SW480 (cell line): ENCODE measurements at regions not wholly inside any gene's neighbourhood (a gene's known extent, or its start where the extent isn't known, plus 50 kb on each side); places are given as distances from the start of the nearest gene placed in this dataset.
A peak's percentile ranks its signal among the peaks of the same experiment; 100 is the strongest.
"Not testable (repeated sequence)": the region's sequence is repeated elsewhere in the genome, so short reads cannot be mapped to it uniquely, and the experiment has no call there.

ENCODE experiments used
- DNase-seq: peaks from one replicate; pipeline ENCODE4 v3.0.0-alpha.2; 2016; ENCODE audit warnings: low spot score

- no peak for DNase-seq
Measured at GRCh38 chr14:53286301-53286700, 133.2 kb upstream of the DDHD1 start.

GRCh38 chr14:53285821-53286220 lies 132.7 kb upstream of the DDHD1 start:
- DNase-seq = no peak

GRCh38 chr14:53285064-53285463 lies 131.9 kb upstream of the DDHD1 start:
- no peak for DNase-seq

- no peak for DNase-seq
Measured at GRCh38 chr14:53278602-53279506, 125.7 kb upstream of the DDHD1 start.

GRCh38 chr14:53273671-53274072 lies 120.5 kb upstream of the DDHD1 start:
- DNase-seq = no peak

GRCh38 chr14:53265025-53265424 lies 111.9 kb upstream of the DDHD1 start:
- no peak for DNase-seq

GRCh38 chr14:53260928-53261327 lies 107.8 kb upstream of the DDHD1 start:
- DNase-seq = no peak

- no peak for DNase-seq
Measured at GRCh38 chr14:53260286-53260685, 107.2 kb upstream of the DDHD1 start.

GRCh38 chr14:53252141-53252540 lies 99.0 kb upstream of the DDHD1 start:
- no peak for DNase-seq

GRCh38 chr14:53249059-53249458 lies 95.9 kb upstream of the DDHD1 start:
- no peak for DNase-seq

- no peak for DNase-seq
Measured at GRCh38 chr14:53247596-53248370, 94.7 kb upstream of the DDHD1 start.

GRCh38 chr14:53242898-53243297 lies 89.8 kb upstream of the DDHD1 start:
- DNase-seq = not testable (repeated sequence)

- no peak for DNase-seq
Measured at GRCh38 chr14:53237488-53237887, 84.4 kb upstream of the DDHD1 start.

GRCh38 chr14:53236708-53237107 lies 83.6 kb upstream of the DDHD1 start:
- DNase-seq = no peak

GRCh38 chr14:53231171-53231570 lies 78.0 kb upstream of the DDHD1 start:
- no peak for DNase-seq

- no peak for DNase-seq
Measured at GRCh38 chr14:53228966-53229365, 75.8 kb upstream of the DDHD1 start.

GRCh38 chr14:53227154-53227718 lies 74.1 kb upstream of the DDHD1 start:
- DNase-seq = no peak

GRCh38 chr14:53226553-53226952 lies 73.4 kb upstream of the DDHD1 start:
- no peak for DNase-seq

GRCh38 chr14:53220914-53221313 lies 67.8 kb upstream of the DDHD1 start:
- no peak for DNase-seq

- no peak for DNase-seq
Measured at GRCh38 chr14:53218161-53218560, 65.0 kb upstream of the DDHD1 start.

GRCh38 chr14:53217316-53217994 lies 64.3 kb upstream of the DDHD1 start:
- DNase-seq = peak; percentile 76

GRCh38 chr14:53216955-53217315 lies 63.8 kb upstream of the DDHD1 start:
- DNase-seq = not testable (repeated sequence)
